GM11168 (cell line): ENCODE measurements at regions not wholly inside any gene's neighbourhood (a gene's known extent, or its start where the extent isn't known, plus 50 kb on each side); places are given as distances from the start of the nearest gene placed in this dataset.

Experiments
- in situ Hi-C: fragments of 300-500 bp; cut with MboI; formaldehyde crosslinking; loops from one replicate; pipeline ENCODE4 v1.12.0; 2022; ENCODE audit warnings: low sequenced_read_pairs; ENCODE audit not compliant: unreplicated experiment

DNA sequence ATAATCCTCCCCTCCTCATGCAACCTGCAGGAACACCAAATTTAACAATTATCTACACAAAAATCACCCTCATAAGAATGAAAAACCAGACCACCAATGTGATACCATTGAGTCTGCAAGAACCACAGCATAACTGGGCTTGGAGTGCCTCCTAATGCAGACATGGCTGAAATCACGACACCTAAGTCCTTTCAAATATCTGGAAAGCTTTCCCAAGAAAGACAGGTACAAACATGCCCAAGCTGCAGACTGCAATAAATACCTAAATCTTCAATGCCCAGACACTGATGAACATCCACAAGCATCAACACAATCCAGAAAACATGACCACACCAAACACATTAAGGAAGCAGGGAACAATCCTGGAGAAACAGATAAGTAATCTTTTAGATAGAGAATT lies 417.1 kb downstream of the LMO7 start:
- in situ Hi-C loops, result no loop called here

DNA sequence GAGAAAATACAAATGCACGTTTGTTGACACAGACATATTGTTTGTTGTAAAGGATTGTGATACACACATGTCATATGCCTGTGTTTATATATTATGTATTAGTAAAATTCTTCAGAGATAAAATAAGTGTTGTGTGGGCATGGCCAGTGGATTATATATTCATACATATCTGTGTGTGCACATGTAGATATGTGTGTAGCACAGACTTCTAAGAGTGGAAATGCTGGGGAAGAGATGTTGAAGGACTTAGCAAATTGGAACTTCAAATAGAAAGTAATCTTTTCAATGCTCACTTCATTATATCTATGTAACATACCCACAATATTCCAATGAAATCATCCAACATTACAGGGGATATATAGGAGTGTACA lies 413.2 kb downstream of the LMO7 start:
- in situ Hi-C loops, result no loop called here

DNA sequence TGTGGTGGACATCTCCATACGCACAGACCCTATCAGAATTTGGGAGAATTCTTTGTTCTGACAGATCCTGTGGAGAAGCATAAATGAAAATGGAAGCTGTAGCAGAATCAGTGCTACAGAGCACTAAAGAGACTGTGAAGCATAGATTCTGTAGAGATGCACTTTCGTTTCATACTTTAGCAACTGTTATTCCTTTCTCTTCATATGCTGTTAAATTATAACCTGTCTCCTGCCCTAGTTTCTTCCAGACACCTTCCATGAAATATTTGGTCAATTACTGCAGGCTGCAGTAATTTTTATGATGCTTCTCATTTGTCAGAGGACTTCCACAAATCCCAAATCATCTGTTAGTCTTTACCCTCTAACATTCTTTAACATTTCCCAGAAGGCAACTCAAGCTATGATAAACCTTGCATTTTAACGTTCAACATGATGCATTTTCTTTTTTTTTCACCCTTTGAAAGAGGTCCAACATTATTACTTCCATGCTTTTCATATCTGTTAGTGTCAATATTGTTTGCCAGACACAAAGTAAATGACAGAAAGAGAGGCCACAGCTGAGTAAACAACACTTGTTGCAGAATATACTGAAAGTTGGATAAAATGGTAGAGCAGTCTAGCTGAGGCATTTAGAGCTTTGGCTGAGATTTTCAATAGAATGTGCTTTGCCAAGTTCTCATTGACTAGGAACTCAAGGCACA lies 412.7 kb downstream of the LMO7 start:
- in situ Hi-C loops, result no loop called here

DNA sequence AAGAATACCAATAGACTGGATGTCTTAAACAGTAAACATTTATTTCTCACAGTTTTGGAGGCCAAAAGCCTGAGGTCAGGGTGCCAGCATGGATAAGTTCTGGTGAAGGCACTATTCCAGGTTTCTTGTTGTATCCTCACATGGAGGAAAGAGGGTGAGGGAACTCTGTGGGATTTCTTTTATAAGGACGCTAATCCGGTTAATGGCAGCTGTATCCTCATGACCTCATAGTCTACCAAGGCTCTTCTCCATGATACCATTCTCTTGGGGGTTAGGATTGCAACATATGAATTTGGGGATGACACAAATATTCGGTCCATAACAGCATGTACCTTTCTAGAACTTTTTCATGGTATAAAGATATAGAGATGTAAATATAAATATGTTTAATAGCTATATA lies 412.0 kb downstream of the LMO7 start:
- in situ Hi-C loops, result no loop called here

DNA sequence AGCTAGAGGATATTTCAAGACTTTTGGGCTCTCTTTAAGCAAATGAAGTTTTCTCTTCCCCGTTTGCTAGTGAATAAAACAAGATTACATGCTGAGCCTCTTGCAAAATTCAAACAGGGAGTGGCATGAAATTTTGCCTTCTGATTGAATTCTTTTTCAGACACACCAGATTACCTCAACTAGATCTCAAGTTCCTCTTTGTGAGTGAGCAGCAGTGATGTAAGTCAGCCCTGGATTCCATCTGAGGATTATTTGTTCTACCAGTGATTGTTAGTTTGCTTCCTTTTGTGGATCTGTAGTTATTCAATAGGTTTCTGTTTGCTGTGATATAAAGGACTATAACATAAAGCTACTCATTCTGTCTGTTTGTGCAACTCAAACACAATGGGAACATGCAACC lies 407.7 kb downstream of the LMO7 start:
- in situ Hi-C loops, result no loop called here

DNA sequence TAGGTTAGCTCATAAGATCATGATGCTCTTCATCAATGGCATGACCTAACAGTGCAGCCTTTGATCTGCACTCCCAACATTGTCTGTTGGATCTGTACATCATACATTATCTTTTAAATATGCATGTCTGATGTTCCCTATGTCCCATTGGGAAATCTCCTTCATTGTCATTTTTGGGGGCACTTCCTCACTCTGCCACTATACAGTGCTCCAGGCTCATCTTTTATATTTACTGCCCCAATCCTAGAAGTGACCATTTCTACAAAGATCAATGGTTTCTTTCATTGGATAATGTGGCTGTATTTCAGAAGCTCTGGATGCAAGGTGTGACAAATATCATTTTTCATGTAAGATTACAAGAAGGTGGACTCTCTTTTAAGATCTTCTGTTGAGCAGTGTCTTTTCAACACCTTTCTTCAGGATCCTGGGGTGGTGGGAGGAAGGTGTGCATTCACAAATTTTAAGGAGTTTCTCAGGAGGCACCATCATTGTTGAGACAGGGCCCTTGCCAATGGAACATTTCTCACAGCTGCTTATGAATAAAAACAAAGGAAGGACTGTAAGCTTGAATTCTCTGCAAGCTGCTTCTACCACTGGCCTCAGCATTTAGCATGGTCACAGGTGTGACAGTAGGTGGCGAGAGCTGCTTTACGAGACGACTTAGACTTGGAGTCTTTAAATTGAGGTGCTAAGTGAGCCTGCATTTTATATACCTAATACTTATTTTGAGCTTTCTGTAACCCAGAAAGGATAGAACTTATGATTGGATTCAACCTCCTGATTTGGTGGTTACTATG lies 403.0 kb downstream of the LMO7 start:
- in situ Hi-C loops, result no loop called here

DNA sequence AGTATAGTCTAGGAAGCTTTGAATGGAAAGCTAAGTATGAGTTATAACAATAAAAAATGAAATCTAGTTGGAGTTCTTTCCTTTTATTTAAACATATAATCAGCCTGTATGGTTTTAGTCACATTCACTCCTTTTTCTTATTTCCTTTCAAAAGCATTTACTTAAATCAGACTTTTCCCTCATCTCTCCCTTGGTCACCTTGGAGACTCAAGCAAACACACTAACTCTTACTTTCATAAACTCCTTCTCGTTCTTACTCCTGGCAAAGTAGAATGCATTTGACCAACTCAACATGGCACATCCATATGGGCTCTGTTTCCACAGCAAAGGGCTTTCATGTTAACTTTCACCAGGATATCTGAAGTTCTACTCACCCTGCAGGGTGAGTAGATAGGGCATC lies 400.0 kb downstream of the LMO7 start:
- in situ Hi-C loops, result no loop called here

DNA sequence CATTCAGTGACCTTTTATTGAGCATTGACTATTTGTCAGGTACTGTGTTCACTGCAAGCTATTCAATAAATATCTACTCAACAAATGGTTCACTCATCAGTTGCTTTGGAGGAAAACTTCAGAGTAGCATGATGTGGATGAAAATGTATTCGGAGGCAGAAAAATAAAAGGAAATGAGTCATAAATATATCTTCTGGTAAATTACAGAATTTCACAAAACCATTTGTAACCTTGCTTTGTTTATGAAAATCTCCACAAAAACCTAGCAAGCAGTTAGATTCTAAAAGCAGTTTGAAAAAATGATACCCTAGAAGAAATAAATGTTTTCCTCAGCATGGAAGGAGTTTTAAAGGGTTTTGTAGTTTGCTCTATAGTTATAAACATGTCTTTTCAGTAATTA lies 399.6 kb downstream of the LMO7 start:
- in situ Hi-C loops, result no loop called here

DNA sequence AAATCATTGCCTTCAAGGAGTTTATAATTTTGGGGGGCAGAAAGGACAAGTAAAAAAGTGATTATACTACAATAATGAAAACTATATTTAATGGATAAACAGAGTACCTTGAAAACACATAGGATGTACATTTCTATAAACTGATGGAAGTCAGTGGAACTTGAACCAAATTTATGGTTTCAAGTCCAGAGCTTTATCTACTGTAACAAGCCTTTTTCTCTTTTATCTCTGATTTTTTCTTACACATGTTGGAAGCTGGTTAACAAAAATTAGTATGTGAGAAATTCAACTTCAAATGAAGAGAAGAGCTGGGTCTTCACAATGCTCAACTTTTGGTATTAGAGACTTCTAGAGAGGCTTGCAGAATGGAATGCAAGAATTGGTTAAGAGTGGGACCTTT lies 393.6 kb downstream of the LMO7 start:
- in situ Hi-C loops, result no loop called here

DNA sequence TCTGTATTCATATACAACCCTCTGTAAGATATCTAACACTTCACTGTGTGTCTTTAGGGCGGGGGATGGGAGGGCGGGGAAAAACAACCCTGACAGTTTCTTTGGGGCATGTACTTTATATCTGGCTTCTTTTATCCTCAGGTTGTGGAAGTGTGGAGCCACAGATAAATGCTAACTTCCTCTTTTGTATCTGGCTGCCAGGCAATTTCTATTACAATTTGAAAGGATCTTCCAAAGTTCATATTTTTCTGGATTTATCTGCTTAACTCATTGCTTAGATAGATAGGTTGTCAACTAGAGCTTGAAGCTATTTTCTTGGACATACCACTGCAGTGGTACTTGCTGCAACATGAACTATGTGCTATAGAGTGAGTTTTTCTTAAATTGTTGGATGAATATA lies 393.0 kb downstream of the LMO7 start:
- in situ Hi-C loops, result no loop called here

DNA sequence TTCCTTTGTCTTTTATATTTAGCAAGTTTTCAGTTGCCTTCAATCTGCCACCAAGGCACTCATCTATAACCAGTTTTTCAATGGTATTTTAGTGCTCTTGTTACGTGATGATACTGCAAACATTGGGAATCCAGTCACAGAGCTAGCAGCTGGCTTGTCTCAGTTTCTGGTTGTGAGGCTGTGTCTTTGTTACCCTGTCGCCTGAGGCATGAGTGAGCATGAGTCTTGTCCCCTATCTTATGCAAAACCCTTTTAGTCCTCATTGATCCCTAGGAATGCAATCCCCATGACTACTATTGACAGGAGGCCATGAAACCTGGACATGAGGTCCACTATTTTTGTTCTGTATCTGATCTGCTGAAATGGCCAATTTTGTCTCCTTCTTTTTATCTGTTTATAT lies 391.0 kb downstream of the LMO7 start:
- in situ Hi-C loops, result no loop called here

DNA sequence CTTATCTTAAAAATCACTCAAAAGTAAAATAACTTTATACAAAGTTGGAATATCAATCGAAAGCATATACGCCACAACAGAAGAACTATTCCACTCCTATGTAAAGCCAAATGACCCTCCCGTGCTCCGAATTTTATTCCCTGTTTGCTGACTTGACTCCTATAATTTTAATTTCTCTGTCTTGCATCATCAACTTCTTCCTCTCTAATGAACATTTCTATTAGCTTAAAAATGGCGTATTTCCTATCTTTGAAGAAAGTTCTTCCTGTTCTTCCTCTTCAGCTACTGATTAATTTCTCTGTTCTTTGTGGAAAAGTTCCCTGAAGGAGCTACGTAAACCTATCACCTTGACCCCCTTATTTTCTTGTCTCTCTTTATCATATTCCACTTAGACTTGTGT lies 389.3 kb downstream of the LMO7 start:
- in situ Hi-C loops, result no loop called here

DNA sequence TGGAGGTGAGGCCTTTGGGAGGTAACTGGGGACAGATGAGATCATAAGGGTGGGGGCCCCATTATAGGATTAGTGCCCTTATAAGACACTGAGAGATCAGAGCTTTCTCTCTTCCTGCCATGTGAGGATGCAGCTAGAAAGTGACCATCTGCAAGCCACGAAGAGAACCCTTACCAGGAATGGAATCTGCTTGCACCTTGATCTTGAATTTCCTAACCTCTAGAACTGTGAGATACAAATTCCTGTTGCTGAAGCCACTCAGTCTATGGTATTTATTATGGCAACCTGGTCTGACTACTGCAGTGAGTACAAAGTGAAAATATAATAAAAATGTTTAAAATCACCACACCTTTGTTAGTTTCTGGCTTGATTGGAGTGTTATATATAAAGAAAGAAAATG lies 388.0 kb downstream of the LMO7 start:
- in situ Hi-C loops, result loop anchor here (25.0 kb wide), 1 partner anchor 337 kb away; no protein-coding TSS in a partner anchor

DNA sequence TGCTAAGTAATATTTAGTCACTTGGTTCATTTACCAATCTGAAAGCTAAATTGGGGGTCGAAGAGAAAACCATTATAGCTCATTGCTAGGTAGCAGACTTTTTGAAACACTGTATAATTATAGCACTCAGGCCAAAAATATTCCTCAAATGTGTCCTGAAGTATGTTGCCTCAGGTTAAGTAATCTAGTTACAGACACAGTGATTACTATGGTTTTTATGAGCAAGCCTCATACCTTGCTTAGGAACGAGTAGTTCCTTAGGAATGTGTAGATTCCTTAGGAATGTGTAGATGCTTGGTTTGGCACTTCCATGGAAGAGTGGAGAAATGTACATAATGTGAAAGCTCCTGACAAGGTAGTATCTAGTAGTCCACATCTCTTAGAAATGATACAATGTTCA lies 387.5 kb downstream of the LMO7 start:
- in situ Hi-C loops, result loop anchor here (25.0 kb wide), 1 partner anchor 336 kb away; no protein-coding TSS in a partner anchor

DNA sequence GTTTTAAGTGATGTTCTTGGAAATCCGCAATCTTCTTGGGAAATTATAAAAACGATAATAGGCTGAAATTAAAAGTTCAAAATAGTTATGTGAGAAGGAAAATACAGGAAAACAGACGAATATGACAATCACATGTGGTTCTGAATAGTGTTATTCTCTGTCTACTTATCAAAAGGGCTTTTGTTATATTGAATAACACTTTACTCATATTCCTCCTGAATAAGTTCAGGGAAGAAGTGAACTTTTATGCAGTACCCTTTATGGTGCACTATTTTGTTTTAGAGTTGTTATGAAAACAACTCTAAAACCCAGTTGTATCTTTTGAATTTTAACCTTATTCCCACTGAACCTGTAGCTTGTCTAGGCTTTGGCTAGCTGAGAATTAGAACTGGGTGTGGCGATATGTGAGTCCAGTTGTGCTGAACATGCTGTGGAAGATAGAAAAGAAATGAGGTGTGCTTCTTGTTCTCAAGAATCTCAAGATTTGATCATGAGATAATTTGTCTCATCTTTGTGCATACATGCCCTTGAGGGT lies 384.4 kb downstream of the LMO7 start:
- in situ Hi-C loops, result loop anchor here (25.0 kb wide), 1 partner anchor 333 kb away; no protein-coding TSS in a partner anchor

DNA sequence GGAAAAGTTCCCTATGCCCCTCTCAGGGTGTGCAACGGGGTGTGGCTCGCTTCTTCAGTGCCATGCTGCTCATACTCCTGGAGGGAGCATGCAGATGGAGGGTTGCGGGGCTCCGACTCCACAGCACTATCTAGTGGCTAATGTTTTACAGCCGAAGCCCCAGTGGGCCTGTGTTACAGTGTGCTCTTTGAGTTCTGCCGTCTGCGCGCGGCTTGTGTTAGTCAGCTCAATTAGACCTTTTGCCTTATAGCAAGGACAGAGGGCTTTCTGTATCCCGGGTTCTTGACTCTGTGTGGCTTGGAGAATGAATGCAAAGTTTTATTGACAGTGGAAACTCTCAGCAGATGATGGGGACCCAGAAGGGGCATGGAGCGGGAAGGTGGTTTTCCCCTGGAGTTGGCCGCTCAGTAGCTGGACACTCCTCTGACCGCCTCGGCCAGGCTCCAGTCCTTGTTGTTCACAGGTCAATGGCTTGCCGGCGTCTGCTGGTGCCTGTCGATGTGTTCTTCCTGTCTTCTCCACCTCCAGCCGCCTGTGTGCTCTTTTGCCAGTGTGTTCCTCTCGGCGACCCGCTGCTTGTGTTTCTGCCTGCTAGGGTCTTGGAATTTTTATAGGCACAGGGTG lies 383.4 kb downstream of the LMO7 start:
- in situ Hi-C loops, result loop anchor here (5.0 to 25.0 kb wide), 2 partner anchors 142 to 332 kb away; no protein-coding TSS in a partner anchor

DNA sequence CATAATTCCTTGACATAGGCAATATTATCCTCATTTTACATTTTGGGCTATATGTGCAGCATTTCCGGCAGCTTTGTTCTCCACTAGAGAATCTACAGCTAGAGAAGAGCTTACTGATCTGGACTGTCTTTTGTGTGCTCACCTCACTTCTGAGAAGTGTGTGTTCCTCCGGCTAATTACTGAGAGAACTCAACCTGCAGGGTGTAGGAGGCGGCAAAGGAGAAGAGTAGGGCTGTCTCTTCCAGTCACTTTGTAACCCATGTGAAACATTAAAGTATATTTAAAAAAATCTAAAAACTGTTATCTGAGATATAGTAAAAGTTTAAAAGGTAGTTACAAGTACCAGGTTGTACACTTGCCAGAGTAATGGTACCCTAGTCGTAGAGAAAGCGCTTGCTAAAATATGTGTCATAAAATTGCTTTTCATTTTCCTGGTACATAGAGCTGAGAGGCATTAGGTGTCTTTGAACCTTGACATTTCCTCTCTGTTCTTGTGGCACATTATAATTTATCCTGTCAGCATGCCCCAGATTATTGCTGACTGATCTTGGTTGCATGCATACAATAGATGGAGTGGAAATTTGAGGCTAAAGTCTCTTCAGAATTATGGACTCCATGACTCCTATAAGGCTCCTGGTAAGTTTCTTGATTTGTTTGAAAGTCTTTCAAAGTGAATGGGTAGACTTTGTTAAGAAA lies 381.9 kb downstream of the LMO7 start:
- in situ Hi-C loops, result loop anchor here (5.0 to 25.0 kb wide), 2 partner anchors 141 to 331 kb away; no protein-coding TSS in a partner anchor

DNA sequence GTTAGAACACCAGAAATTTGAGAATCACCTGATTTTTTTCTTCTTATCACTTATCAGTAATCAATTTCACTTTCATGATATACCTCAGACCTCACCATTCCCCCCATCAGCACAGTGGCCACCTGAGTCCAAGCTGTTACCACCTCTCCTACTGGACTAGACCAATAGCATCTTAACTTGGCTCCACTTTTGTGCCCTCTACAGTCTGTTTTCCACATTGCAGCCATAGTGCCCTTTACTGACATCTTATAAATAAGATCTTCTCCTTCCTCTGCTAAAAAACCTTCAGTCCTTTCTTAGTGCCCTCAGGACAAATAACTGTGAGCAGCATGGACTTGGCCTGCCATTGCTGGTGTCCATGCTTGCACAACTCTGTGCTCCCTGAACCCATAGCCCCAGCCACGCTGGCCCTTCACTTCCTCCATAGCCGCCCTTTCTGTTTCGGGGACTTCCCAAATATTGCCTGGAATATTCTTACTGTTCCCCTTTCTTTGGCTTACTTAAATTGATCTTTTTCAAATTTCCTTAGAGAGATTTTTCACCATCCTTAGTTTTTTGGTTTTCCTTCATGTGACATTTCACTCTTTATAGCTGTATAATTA lies 380.8 kb downstream of the LMO7 start:
- in situ Hi-C loops, result loop anchor here (5.0 to 25.0 kb wide), 2 partner anchors 140 to 330 kb away; no protein-coding TSS in a partner anchor

DNA sequence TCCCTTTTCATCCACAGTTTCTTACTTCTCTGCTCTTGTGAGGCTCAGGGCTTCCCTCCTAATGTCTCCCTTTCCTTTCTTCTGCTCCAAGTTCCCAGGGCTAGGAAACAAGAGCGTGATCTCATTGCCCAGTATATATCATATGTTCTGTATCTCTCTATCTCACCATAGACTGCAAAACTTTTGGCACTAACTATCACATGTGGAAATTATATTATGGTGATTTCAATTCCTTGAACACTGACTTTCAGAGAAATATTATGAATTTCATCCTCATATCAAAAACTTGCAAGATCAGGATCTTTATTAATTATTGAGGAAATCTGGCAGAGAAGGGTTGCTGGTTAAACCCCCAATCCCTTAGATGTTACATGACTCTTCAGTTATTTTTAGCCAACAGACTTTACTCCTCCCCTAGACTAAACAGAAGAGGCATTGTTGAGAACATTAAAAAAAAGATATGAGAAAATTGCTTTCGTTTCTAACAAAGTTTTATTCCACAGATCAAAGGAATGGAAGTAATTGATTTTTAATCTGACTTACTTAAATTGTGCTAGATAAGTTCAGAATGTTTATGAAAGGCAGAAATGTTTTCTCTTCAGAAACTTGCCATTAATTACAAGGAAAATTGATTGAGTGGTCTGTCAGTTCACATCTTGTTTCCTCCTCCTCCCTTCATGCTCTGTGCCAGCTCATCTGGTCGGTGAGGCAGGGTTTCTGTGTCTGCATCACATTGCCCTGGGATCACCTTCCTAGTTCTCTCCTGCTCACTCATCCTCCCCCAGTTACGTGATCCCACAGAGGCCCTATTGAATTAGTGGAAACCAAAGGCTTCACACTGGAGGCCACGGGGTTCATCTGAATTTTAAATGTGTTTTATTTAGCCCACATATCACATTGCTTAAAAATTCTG lies 378.5 kb downstream of the LMO7 start:
- in situ Hi-C loops, result loop anchor here (5.0 to 25.0 kb wide), 2 partner anchors 137 to 327 kb away; no protein-coding TSS in a partner anchor
